ENCODE measurements at regions not wholly inside any gene's neighbourhood (a gene's known extent, or its start where the extent isn't known, plus 50 kb on each side); places are given as distances from the start of the nearest gene placed in this dataset.

- TF ChIP-seq TBP (IDR thresholded peaks at IDR 0.05; ENCODE audit: low read depth, low read length) (no peak), JUND (IDR thresholded peaks at IDR 0.05; ENCODE audit: low read length) (no peak), POLR2A (IDR thresholded peaks at IDR 0.05; ENCODE audit: control extremely low read depth in 1 of 2, low read depth in 2 of 2, low read length in 2 of 2) (no peak), GTF2F1 (IDR thresholded peaks at IDR 0.05; ENCODE audit: borderline replicate concordance, low read depth, low read length) (no peak), POLR2AphosphoS5 (IDR thresholded peaks at IDR 0.05; ENCODE audit: low read depth, low read length) (no peak), CTCF (IDR thresholded peaks at IDR 0.05; ENCODE audit: control extremely low read depth in 1 of 3, insufficient read depth in 1 of 3, low read depth in 1 of 3, low read length in 3 of 3) (no peak)
Observed at GRCh38 chr3:152192936-152193672, 75.6 kb upstream of the MBNL1 start.
